ENCODE measurements at regions not wholly inside any gene's neighbourhood (a gene's known extent, or its start where the extent isn't known, plus 50 kb on each side); places are given as distances from the start of the nearest gene placed in this dataset.

DNA sequence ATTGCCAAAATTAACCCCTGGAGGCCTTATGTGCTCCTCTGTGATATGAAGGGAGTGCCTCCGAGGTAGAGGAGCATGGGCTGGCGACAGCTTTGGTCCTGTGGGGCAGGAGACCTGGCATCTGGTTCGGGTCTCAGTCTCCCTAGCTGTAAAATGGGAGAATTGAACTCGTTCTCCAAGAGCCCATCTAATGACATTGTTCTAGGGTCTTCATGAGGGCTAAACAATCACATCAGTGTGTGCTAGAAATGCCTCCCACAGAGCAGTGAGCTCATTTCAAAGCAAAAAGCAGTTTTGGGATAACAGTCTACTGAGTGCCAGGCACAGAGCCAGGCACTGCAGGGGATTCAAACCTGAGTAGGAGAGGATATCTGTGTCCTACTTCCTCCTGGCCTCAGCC is 248.0 kb downstream of the RPS24 start:
- H3K4me1 ChIP-seq (ENCODE audit: control insufficient read depth in 1 of 2, extremely low read depth in 1 of 2, insufficient read depth in 2 of 2, low read length in 2 of 2): no peaks in the 10 kb centered on the region
- WGBS (ENCODE audit: insufficient coverage): 76% methylated on average over 4 of the region's 4 CpGs
- ATAC-seq (replicated peaks in 1 of 4) (no peak), DNase-seq (no peak)
- H3K9me3 ChIP-seq: no peaks in the 10 kb centered on the region
- POLR2A ChIA-PET: no interaction called here
- H3K9me3 Mint-ChIP-seq: no peaks in the 10 kb centered on the region
- H3K27me3 Mint-ChIP-seq: peaks cover 0 to 12% of the 10 kb centered on the region in 2 donors
- no peak overlapping the region for H3K4me3 ChIP-seq (ENCODE audit: control insufficient read depth in 1 of 2, extremely low read depth in 1 of 2, low read length in 1 of 2)
- no peaks in the 10 kb centered on the region for H3K4me1 Mint-ChIP-seq
- peaks cover 0 to 32% of the 10 kb centered on the region in 2 experiments for H3K27me3 ChIP-seq (replicated peaks in 1 of 2; ENCODE audit: control insufficient read depth in 2 of 2, extremely low read depth in 1 of 2, insufficient read depth in 2 of 2, low read length in 1 of 2)
- no peaks in the 10 kb centered on the region for H3K36me3 Mint-ChIP-seq
- no peak overlapping the region for H3K27ac Mint-ChIP-seq
- H3K27ac ChIP-seq (ENCODE audit: low read length): no peak overlapping the region
- CTCF ChIA-PET: interaction anchor here in 1 of 2 donors (0.5 kb wide), 1 partner anchor 914 kb away, joined by 3 read pairs; no protein-coding TSS in a partner anchor
- no peaks in the 10 kb centered on the region for H3K36me3 ChIP-seq (ENCODE audit: control insufficient read depth in 2 of 2, extremely low read depth in 1 of 2, insufficient read depth in 1 of 2, low read length in 1 of 2)
- no peak overlapping the region for H3K4me3 Mint-ChIP-seq

DNA sequence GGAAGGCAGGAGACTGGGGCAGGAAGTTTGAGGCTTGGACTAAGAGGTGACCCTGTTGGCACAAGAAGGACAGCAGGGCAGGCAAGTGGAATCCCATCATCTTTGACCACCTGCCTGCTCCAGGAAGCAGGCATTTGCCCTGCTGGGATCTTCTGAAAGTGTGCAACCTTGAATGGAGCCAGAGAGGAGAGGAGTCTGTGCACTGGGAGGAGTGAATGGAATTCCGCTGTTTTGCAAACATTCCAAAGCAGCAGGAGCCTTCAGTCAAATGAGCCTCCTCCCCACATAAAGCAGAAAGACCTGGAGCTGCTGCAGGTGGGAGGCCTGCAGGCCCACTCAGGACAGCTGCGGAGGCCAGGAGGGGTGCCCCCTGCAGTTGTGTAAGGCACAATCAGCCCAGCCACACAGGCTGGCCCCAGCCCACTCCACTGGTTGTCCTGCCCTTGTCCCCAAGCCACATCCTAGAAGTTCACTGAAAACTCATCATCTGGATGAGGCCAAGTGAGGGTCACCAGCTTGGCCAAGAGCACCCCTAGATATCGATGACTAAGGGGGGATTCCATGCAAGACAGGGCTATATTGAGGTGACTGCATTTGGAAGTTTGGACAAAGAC is 249.5 kb downstream of the RPS24 start:
- DNase-seq (no peak), ATAC-seq (replicated peaks in 1 of 4) (no peak)
- ChIA-PET POLR2A (no interaction called here), CTCF (no interaction called here)
- Mint-ChIP-seq H3K27me3 (peaks cover 0 to 12% of the 10 kb centered on the region in 2 donors), H3K27ac (no peak overlapping the region), H3K4me3 (no peak overlapping the region), H3K9me3 (no peaks in the 10 kb centered on the region), H3K36me3 (no peaks in the 10 kb centered on the region), H3K4me1 (no peaks in the 10 kb centered on the region)
- no peaks in the 10 kb centered on the region for H3K4me1 ChIP-seq (ENCODE audit: control insufficient read depth in 1 of 2, extremely low read depth in 1 of 2, insufficient read depth in 2 of 2, low read length in 2 of 2)
- H3K27ac ChIP-seq (ENCODE audit: low read length): no peak overlapping the region
- no peak overlapping the region for H3K4me3 ChIP-seq (ENCODE audit: control insufficient read depth in 1 of 2, extremely low read depth in 1 of 2, low read length in 1 of 2)
- H3K27me3 ChIP-seq (replicated peaks in 1 of 2; ENCODE audit: control insufficient read depth in 2 of 2, extremely low read depth in 1 of 2, insufficient read depth in 2 of 2, low read length in 1 of 2): peaks cover 0 to 28% of the 10 kb centered on the region in 2 experiments
- no peaks in the 10 kb centered on the region for H3K36me3 ChIP-seq (ENCODE audit: control insufficient read depth in 2 of 2, extremely low read depth in 1 of 2, insufficient read depth in 1 of 2, low read length in 1 of 2)
- WGBS (ENCODE audit: insufficient coverage): 100% methylated on average over 1 of the region's 3 CpGs
- no peaks in the 10 kb centered on the region for H3K9me3 ChIP-seq

- H3K27ac Mint-ChIP-seq: no peak overlapping the region
- WGBS (ENCODE audit: insufficient coverage): no CpG with 5 or more reads among the region's 4 CpGs
- Histone ChIP-seq H3K4me1 (ENCODE audit: control insufficient read depth in 1 of 2, extremely low read depth in 1 of 2, insufficient read depth in 2 of 2, low read length in 2 of 2) (no peaks in the 10 kb centered on the region), H3K36me3 (ENCODE audit: control insufficient read depth in 2 of 2, extremely low read depth in 1 of 2, insufficient read depth in 1 of 2, low read length in 1 of 2) (no peaks in the 10 kb centered on the region), H3K27ac (ENCODE audit: low read length) (no peak overlapping the region), H3K27me3 (replicated peaks in 1 of 2; ENCODE audit: control insufficient read depth in 2 of 2, extremely low read depth in 1 of 2, insufficient read depth in 2 of 2, low read length in 1 of 2) (peaks cover 0 to 27% of the 10 kb centered on the region in 2 experiments), H3K4me3 (ENCODE audit: control insufficient read depth in 1 of 2, extremely low read depth in 1 of 2, low read length in 1 of 2) (no peak overlapping the region), H3K9me3 (no peaks in the 10 kb centered on the region)
- H3K27me3 Mint-ChIP-seq: peaks cover 0 to 10% of the 10 kb centered on the region in 2 donors
- DNase-seq (no peak), ATAC-seq (replicated peaks in 1 of 4) (no peak)
- H3K36me3 Mint-ChIP-seq: no peaks in the 10 kb centered on the region
- ChIA-PET CTCF (no interaction called here), POLR2A (no interaction called here)
- H3K9me3 Mint-ChIP-seq: no peaks in the 10 kb centered on the region
- H3K4me3 Mint-ChIP-seq: no peak overlapping the region
- no peaks in the 10 kb centered on the region for H3K4me1 Mint-ChIP-seq
Observed at GRCh38 chr10:78284381-78284780, 250.7 kb downstream of the RPS24 start.

DNA sequence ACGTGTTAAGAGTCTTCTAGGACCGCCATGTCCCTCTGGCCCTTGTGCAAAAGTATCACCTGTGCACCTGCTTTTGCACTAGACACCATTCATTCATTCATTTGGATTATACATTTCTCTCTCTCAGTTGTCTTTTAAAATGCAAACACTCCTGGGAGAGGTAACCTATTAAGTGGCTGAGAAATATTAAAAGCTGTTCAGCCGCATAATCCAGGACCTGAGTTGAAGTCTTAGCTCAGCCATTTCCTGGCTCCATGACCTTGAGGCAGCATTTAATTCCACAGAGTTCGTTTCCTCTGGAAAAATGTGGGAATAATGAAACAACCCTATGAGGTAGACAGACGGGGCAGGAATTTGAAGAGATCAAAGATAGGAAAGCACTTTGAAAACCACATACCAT is 251.6 kb downstream of the RPS24 start:
- H3K9me3 Mint-ChIP-seq: no peaks in the 10 kb centered on the region
- peaks cover 0 to 10% of the 10 kb centered on the region in 2 donors for H3K27me3 Mint-ChIP-seq
- CTCF ChIA-PET: no interaction called here
- POLR2A ChIA-PET: no interaction called here
- H3K4me1 Mint-ChIP-seq: no peaks in the 10 kb centered on the region
- Histone ChIP-seq H3K4me1 (ENCODE audit: control insufficient read depth in 1 of 2, extremely low read depth in 1 of 2, insufficient read depth in 2 of 2, low read length in 2 of 2) (no peaks in the 10 kb centered on the region), H3K9me3 (no peaks in the 10 kb centered on the region), H3K27ac (ENCODE audit: low read length) (no peak overlapping the region), H3K4me3 (ENCODE audit: control insufficient read depth in 1 of 2, extremely low read depth in 1 of 2, low read length in 1 of 2) (no peak overlapping the region), H3K27me3 (replicated peaks in 1 of 2; ENCODE audit: control insufficient read depth in 2 of 2, extremely low read depth in 1 of 2, insufficient read depth in 2 of 2, low read length in 1 of 2) (peaks cover 0 to 23% of the 10 kb centered on the region in 2 experiments), H3K36me3 (ENCODE audit: control insufficient read depth in 2 of 2, extremely low read depth in 1 of 2, insufficient read depth in 1 of 2, low read length in 1 of 2) (no peaks in the 10 kb centered on the region)
- DNase-seq: no peak
- 80% methylated on average over 1 of the region's 5 CpGs for WGBS (ENCODE audit: insufficient coverage)
- H3K36me3 Mint-ChIP-seq: no peaks in the 10 kb centered on the region
- no peak overlapping the region for H3K4me3 Mint-ChIP-seq
- no peak overlapping the region for H3K27ac Mint-ChIP-seq
- ATAC-seq (replicated peaks in 1 of 4): no peak

DNA sequence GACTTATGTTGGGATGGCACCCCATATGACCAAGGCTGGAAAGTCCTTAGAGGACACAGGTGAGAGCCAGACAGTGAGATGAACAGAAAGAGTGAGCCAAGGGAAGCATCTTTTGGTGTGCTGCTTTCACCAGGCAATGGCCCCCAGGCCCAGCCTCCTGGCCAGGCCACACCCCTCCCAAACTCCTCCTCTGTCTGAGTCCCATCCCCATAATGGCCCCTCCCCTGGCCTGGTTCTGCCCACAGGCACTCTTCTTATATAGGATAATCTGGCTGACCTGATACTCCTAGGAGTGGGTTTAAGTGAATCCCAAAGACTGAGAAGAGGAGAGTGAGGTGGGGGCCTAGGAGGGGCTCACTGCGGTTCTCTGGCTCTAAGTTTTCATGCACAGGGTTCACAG is 252.5 kb downstream of the RPS24 start:
- Histone ChIP-seq H3K4me1 (ENCODE audit: control insufficient read depth in 1 of 2, extremely low read depth in 1 of 2, insufficient read depth in 2 of 2, low read length in 2 of 2) (no peaks in the 10 kb centered on the region), H3K27me3 (replicated peaks in 1 of 2; ENCODE audit: control insufficient read depth in 2 of 2, extremely low read depth in 1 of 2, insufficient read depth in 2 of 2, low read length in 1 of 2) (peaks cover 0 to 21% of the 10 kb centered on the region in 2 experiments), H3K4me3 (ENCODE audit: control insufficient read depth in 1 of 2, extremely low read depth in 1 of 2, low read length in 1 of 2) (no peak overlapping the region), H3K9me3 (no peaks in the 10 kb centered on the region), H3K27ac (ENCODE audit: low read length) (no peak overlapping the region), H3K36me3 (ENCODE audit: control insufficient read depth in 2 of 2, extremely low read depth in 1 of 2, insufficient read depth in 1 of 2, low read length in 1 of 2) (no peaks in the 10 kb centered on the region)
- Mint-ChIP-seq H3K36me3 (no peaks in the 10 kb centered on the region), H3K4me1 (no peaks in the 10 kb centered on the region), H3K9me3 (no peaks in the 10 kb centered on the region), H3K27ac (no peak overlapping the region), H3K27me3 (peaks cover 0 to 6% of the 10 kb centered on the region in 2 donors), H3K4me3 (no peak overlapping the region)
- 67% methylated on average over 1 of the region's 1 CpG for WGBS (ENCODE audit: insufficient coverage)
- ChIA-PET POLR2A (no interaction called here), CTCF (no interaction called here)
- no peak for ATAC-seq (replicated peaks in 1 of 4)
- no peak for DNase-seq

GRCh38 chr10:78286668-78287067 is 253.0 kb downstream of the RPS24 start:
- H3K4me3 ChIP-seq (ENCODE audit: control insufficient read depth in 1 of 2, extremely low read depth in 1 of 2, low read length in 1 of 2): no peak overlapping the region
- Mint-ChIP-seq H3K4me1 (no peaks in the 10 kb centered on the region), H3K9me3 (no peaks in the 10 kb centered on the region), H3K27me3 (peaks cover 0 to 6% of the 10 kb centered on the region in 2 donors), H3K36me3 (no peaks in the 10 kb centered on the region), H3K27ac (no peak overlapping the region), H3K4me3 (no peak overlapping the region)
- WGBS (ENCODE audit: insufficient coverage): no CpG with 5 or more reads among the region's 9 CpGs
- no peaks in the 10 kb centered on the region for H3K36me3 ChIP-seq (ENCODE audit: control insufficient read depth in 2 of 2, extremely low read depth in 1 of 2, insufficient read depth in 1 of 2, low read length in 1 of 2)
- H3K27ac ChIP-seq (ENCODE audit: low read length): no peak overlapping the region
- DNase-seq (no peak), ATAC-seq (replicated peaks in 1 of 4) (no peak)
- H3K27me3 ChIP-seq (replicated peaks in 1 of 2; ENCODE audit: control insufficient read depth in 2 of 2, extremely low read depth in 1 of 2, insufficient read depth in 2 of 2, low read length in 1 of 2): peaks cover 0 to 17% of the 10 kb centered on the region in 2 experiments
- H3K4me1 ChIP-seq (ENCODE audit: control insufficient read depth in 1 of 2, extremely low read depth in 1 of 2, insufficient read depth in 2 of 2, low read length in 2 of 2): no peaks in the 10 kb centered on the region
- H3K9me3 ChIP-seq: no peaks in the 10 kb centered on the region
- ChIA-PET CTCF (no interaction called here), POLR2A (no interaction called here)

DNA sequence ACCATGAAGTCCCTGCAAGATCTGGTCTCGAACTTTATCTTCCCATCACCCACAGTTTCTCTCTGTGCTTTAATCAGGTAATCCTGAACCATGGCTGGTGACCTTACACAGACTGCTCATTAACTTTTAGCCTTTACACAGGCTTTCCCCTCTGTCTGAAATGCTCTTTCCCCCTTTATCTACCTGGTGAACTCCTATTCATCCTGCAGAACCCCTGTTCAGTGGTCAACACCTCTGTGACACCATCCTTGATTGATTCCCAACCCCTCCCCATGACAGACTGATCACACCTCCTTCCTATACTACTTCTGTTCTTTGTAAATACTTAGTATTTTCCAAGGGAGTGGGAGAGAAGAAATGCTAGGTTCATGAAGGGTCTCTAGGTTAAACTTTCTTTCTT is 254.0 kb downstream of the RPS24 start:
- H3K27ac Mint-ChIP-seq: no peak overlapping the region
- Histone ChIP-seq H3K4me1 (ENCODE audit: control insufficient read depth in 1 of 2, extremely low read depth in 1 of 2, insufficient read depth in 2 of 2, low read length in 2 of 2) (no peaks in the 10 kb centered on the region), H3K36me3 (ENCODE audit: control insufficient read depth in 2 of 2, extremely low read depth in 1 of 2, insufficient read depth in 1 of 2, low read length in 1 of 2) (no peaks in the 10 kb centered on the region), H3K9me3 (no peaks in the 10 kb centered on the region), H3K27me3 (replicated peaks in 1 of 2; ENCODE audit: control insufficient read depth in 2 of 2, extremely low read depth in 1 of 2, insufficient read depth in 2 of 2, low read length in 1 of 2) (peaks cover 0 to 8% of the 10 kb centered on the region in 2 experiments), H3K4me3 (ENCODE audit: control insufficient read depth in 1 of 2, extremely low read depth in 1 of 2, low read length in 1 of 2) (no peak overlapping the region), H3K27ac (ENCODE audit: low read length) (no peak overlapping the region)
- H3K4me1 Mint-ChIP-seq: no peaks in the 10 kb centered on the region
- no peak overlapping the region for H3K4me3 Mint-ChIP-seq
- ChIA-PET CTCF (no interaction called here), POLR2A (no interaction called here)
- no peaks in the 10 kb centered on the region for H3K9me3 Mint-ChIP-seq
- no peak for DNase-seq
- H3K36me3 Mint-ChIP-seq: no peaks in the 10 kb centered on the region
- H3K27me3 Mint-ChIP-seq: peaks cover 0 to 3% of the 10 kb centered on the region in 2 donors
- ATAC-seq (replicated peaks in 1 of 4): no peak
- WGBS (ENCODE audit: insufficient coverage): 75% methylated on average over 1 of the region's 1 CpG

Measured in T-cell (primary cell).